NCI-H774 (cell line): ENCODE measurements at regions not wholly inside any gene's neighbourhood (a gene's known extent, or its start where the extent isn't known, plus 50 kb on each side); places are given as distances from the start of the nearest gene placed in this dataset.
"Not testable (repeated sequence)": the region's sequence is repeated elsewhere in the genome, so short reads cannot be mapped to it uniquely, and the experiment has no call there.

ENCODE experiments used
- DNase-seq: peaks from one replicate; lab custom pipeline; 2025; lab: John Stamatoyannopoulos, UW

DNA sequence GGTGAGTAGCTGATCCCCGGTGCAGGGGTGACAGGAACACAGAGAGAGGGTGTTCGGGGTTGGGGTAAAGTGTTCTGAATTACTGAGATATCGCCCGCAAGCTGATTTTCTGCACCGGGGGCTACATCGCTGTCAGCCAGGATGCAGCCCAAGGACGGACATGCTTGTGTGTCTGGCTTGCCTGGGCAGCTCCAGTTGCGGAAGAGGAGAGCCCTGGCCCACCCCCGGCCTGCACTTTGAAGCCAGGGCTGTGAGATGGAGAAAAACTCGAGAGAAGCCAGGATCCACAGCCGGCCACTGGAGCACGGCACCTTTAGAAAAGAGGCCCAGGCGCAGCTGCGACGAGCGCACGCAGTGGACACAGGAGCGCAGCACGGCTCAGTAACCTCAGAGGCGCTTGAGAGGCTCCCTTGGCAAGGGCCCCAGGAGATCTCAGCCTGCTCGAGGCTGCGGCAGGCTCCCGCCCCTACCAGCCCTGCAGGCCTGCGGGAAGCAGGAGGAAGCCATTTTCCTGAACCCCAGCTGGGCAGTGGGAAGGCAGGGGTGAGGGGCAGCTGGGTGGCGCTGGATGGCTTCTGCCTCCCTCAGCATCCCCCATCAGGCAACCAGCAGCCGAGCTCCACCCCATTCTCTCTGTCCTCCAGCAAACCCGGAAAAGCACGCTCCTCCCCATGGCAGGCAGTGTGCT, 59.2 kb downstream of the C9orf50 start:
- DNase-seq = peak; percentile 14

DNA sequence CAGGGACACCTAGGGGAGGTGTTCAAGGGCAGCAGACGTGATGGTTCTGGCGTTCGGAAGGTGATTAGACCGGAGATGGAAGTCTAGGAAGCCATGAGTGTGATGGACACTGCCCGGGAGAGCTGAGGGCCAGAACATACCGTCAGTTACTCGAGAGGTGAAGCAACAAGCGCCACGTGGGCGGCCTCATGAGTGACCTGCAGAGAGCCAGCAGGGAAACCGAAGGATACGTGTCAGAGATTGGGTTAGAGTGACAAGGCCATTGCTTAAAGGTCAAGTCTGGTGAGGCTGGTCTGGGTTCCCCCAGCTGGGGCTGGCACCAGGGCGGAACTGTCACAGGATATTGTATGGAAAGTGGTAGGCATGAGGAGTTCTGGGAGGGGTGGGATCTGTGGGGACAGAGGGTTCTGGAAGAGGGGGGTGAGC, 60.0 kb downstream of the C9orf50 start:
- DNase-seq = no peak

DNA sequence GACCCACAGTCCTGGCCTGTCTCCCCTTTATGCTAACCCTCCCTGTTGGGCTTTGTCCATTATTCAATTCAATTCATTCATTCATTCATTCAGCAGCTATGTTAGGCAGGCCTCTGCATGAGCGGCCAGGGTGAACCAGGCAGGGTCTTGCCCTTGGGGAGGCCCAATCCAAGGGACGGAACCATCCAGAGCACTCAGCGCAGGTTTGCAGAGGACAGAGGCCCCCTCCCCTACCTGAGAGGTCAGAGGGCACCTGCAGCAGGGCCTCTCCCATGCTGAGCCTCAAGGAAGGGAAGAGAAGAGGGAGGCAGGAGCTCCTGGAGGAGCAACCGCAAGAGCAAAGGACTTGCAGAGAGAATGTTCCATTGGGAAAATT, 61.4 kb downstream of the C9orf50 start:
- no peak for DNase-seq

DNA sequence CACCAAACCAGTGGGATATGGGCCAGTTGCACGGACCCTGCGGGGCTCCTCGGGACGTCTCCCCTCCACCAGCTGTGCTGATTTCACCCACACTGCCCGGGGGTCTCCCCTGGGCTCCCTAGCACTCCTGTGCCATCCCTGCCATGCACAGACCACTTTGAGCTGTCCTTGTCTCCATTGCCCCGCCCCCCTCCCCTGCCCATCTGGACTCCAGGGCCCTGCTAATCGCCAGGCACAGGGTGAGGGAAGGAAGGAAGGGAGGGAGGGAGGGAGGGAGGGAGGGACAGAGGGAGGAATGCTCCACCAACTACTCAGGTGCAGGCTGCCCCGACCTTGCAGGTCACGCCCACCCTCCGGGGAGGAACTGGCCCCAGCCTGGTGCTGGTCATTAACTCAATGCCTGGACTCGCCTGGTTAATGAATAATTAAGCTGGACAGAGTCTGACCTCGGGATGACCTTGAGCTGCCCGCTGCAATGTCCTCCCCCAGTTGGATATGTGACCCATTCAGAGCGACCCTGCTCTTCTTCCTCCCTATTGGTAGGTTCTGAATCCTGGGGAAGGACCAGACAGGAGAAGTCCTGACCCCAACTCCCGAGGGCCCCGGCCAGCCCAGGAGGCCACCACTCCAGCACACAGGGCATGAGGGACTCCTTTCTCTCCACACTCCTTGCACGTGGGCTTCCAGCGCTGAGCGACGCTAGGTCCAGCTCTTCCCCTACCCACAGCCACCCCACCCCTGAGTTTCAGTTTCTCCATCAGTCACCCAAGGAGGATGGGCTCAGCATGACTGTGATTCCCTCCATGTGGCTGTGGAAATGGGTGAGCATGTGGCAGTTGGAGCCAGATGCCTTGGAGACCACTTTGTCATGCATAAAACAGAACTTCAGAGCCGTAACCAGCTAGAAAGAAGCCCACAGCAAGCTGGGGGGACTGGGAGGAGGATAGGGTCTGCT, 62.1 kb downstream of the C9orf50 start:
- DNase-seq = no peak

- no peak for DNase-seq
These were observed 62.8 kb downstream of the C9orf50 start for GRCh38 chr9:129558063-129558550.

- no peak for DNase-seq
These were observed 63.5 kb downstream of the C9orf50 start for GRCh38 chr9:129557192-129558036.

- no peak for DNase-seq
These were observed 64.3 kb downstream of the C9orf50 start for GRCh38 chr9:129556491-129557191.

- DNase-seq = no peak
These were observed 65.2 kb downstream of the C9orf50 start for GRCh38 chr9:129555512-129556215.

- DNase-seq = no peak
These were observed 66.3 kb downstream of the C9orf50 start for GRCh38 chr9:129554649-129555048.

- DNase-seq = no peak
These were observed 67.6 kb downstream of the C9orf50 start for GRCh38 chr9:129553277-129553676.

GRCh38 chr9:129552064-129552463, 68.8 kb downstream of the C9orf50 start:
- DNase-seq = no peak

DNA sequence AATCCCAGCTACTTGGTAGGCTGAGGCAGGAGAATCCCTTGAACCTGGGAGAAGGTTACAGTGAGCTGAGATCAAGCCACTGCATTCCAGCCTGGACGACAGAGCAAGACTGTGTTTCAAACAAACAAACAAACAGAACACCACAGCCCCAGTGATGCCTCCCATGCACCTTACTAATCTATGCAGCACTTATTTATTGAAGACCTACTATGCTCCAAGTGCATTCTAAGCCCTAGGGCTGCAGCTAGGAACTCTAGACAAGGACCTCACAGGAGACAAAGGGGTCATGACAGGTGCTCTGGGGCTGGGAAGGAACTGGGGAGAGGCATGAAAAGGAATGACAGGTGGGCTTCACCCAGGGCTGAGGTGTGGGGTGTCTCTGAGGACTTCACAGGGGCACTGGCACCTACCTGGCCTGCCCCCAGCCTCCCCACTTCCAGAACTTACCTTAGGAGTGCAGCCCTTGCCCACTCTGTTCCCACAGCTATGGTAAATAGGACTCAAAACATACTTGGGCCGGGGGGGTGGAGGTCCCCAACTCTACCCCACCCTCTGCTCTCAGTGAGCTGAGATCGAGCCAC, 69.4 kb downstream of the C9orf50 start:
- DNase-seq = no peak

- not testable (repeated sequence) for DNase-seq
These were observed 69.9 kb downstream of the C9orf50 start for GRCh38 chr9:129550977-129551376.

DNA sequence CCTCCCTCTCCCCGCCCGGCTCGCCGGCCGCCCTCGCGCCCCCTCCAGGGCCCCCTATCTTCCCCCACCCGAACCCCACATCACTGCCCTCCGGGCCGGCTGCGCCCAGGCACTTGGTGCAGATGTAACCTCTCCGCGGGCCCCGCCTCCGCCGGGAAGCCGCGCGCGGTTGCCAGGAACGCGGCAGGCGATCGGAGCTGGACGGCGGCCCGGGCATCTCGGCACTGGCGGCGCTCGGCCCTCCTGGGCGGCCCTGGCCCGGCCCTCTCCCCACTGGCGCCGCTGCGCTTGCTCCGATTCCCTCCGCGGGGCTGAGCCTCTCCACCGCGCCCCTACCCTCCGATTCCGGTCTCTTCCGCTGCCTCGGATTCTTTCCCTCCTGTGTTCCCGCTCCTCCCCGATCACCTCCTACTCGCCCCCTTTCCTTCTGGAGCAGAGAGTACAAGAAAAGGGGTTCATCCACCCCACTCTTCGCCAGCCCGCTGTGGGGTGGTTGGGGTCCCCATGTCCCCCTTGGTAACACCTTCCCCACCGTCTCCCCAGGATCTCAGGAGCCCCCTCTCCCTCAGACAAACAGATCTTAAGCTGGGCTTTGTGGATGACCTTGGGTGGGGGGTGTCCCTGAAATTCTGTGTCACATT, 70.6 kb downstream of the C9orf50 start:
- DNase-seq = peak; percentile 51

- DNase-seq = no peak
These were observed 71.2 kb downstream of the C9orf50 start for GRCh38 chr9:129549684-129550083.

DNA sequence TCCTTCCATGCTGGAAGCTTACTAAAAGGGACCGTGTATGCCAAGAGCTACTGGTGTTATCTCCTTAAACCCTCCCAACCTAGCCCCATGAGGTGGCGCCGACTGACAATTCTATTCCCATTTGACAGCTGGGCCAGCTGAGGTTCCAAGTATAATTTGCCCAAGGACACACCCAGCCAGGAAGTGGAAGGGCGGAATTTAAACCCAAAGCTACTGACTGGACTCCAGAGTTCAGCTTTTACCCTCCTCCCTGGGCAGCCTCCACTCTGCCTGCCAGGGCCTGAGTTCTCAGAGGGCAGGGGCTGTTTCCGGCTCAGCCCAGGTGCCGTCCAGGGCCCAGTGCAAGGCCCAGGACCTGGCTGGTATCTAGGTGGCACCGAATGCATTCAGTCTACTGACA, 71.8 kb downstream of the C9orf50 start:
- no peak for DNase-seq

GRCh38 chr9:129548571-129549135, 72.2 kb downstream of the C9orf50 start:
- DNase-seq = no peak

GRCh38 chr9:129547869-129548570, 72.9 kb downstream of the C9orf50 start:
- no peak for DNase-seq

GRCh38 chr9:129547063-129547462, 73.8 kb downstream of the C9orf50 start:
- no peak for DNase-seq
